Rectal smooth muscle tissue (tissue), 1 donor: ENCODE measurements at regions not wholly inside any gene's neighbourhood (a gene's known extent, or its start where the extent isn't known, plus 50 kb on each side); places are given as distances from the start of the nearest gene placed in this dataset.

Experiments used
- H3K27ac ChIP-seq: one replicate; pipeline ENCODE4 v1.7.0; 2013; ENCODE audit warnings: low read depth, low read length, inconsistent platforms
- H3K27me3 ChIP-seq: one replicate; pipeline ENCODE4 v1.7.0; 2013; ENCODE audit warnings: low read length; ENCODE audit not compliant: control insufficient read depth, insufficient read depth
- H3K36me3 ChIP-seq: one replicate; pipeline ENCODE4 v1.7.0; 2013; ENCODE audit warnings: low read length; ENCODE audit not compliant: control insufficient read depth, insufficient read depth
- H3K4me1 ChIP-seq: one replicate; pipeline ENCODE4 v1.7.0; 2013; ENCODE audit warnings: low read length; ENCODE audit not compliant: control insufficient read depth, insufficient read depth
- H3K4me3 ChIP-seq: one replicate; pipeline ENCODE4 v1.7.0; 2013; ENCODE audit warnings: low read length
- H3K9ac ChIP-seq: one replicate; pipeline ENCODE4 v1.7.0; 2013; ENCODE audit warnings: low read length

- Histone ChIP-seq H3K4me3 (no peak overlapping the region), H3K36me3 (no peaks in the 10 kb centered on the region), H3K4me1 (no peaks in the 10 kb centered on the region), H3K27ac (no peak overlapping the region), H3K27me3 (no peaks in the 10 kb centered on the region), H3K9ac (no peak overlapping the region)
Measured at GRCh38 chr5:61246768-61247307, 84.6 kb upstream of the SMIM15 start.

GRCh38 chr5:61251874-61252642 is 80.0 kb upstream of the ZSWIM6 start:
- H3K27me3 ChIP-seq = no peaks in the 10 kb centered on the region
- no peak overlapping the region for H3K4me3 ChIP-seq
- H3K36me3 ChIP-seq = no peaks in the 10 kb centered on the region
- H3K27ac ChIP-seq = no peak overlapping the region
- no peak overlapping the region for H3K9ac ChIP-seq
- no peaks in the 10 kb centered on the region for H3K4me1 ChIP-seq

GRCh38 chr5:61252643-61252925 is 79.5 kb upstream of the ZSWIM6 start:
- Histone ChIP-seq H3K4me3 (no peak overlapping the region), H3K27me3 (no peaks in the 10 kb centered on the region), H3K9ac (no peak overlapping the region), H3K27ac (peak overlapping the region; percentile 44), H3K36me3 (no peaks in the 10 kb centered on the region), H3K4me1 (no peaks in the 10 kb centered on the region)

- Histone ChIP-seq H3K36me3 (no peaks in the 10 kb centered on the region), H3K27me3 (no peaks in the 10 kb centered on the region), H3K9ac (no peak overlapping the region), H3K4me1 (no peaks in the 10 kb centered on the region), H3K4me3 (no peak overlapping the region), H3K27ac (no peak overlapping the region)
Measured at GRCh38 chr5:61253547-61253946, 78.5 kb upstream of the ZSWIM6 start.

GRCh38 chr5:61254969-61255555 is 77.0 kb upstream of the ZSWIM6 start:
- no peak overlapping the region for H3K27ac ChIP-seq
- H3K9ac ChIP-seq = no peak overlapping the region
- no peaks in the 10 kb centered on the region for H3K36me3 ChIP-seq
- H3K4me1 ChIP-seq = no peaks in the 10 kb centered on the region
- H3K4me3 ChIP-seq = no peak overlapping the region
- no peaks in the 10 kb centered on the region for H3K27me3 ChIP-seq

GRCh38 chr5:61256474-61256873 is 75.6 kb upstream of the ZSWIM6 start:
- no peaks in the 10 kb centered on the region for H3K27me3 ChIP-seq
- H3K4me1 ChIP-seq = no peaks in the 10 kb centered on the region
- no peaks in the 10 kb centered on the region for H3K36me3 ChIP-seq
- no peak overlapping the region for H3K27ac ChIP-seq
- no peak overlapping the region for H3K4me3 ChIP-seq
- H3K9ac ChIP-seq = no peak overlapping the region

GRCh38 chr5:61257421-61257820 is 74.6 kb upstream of the ZSWIM6 start:
- no peaks in the 10 kb centered on the region for H3K36me3 ChIP-seq
- no peak overlapping the region for H3K27ac ChIP-seq
- no peaks in the 10 kb centered on the region for H3K27me3 ChIP-seq
- no peak overlapping the region for H3K9ac ChIP-seq
- H3K4me1 ChIP-seq = no peaks in the 10 kb centered on the region
- H3K4me3 ChIP-seq = no peak overlapping the region

GRCh38 chr5:61261136-61261535 is 70.9 kb upstream of the ZSWIM6 start:
- Histone ChIP-seq H3K4me1 (no peaks in the 10 kb centered on the region), H3K27me3 (no peaks in the 10 kb centered on the region), H3K4me3 (no peak overlapping the region), H3K27ac (no peak overlapping the region), H3K36me3 (no peaks in the 10 kb centered on the region), H3K9ac (no peak overlapping the region)

GRCh38 chr5:61262080-61262479 is 70.0 kb upstream of the ZSWIM6 start:
- Histone ChIP-seq H3K9ac (no peak overlapping the region), H3K4me3 (no peak overlapping the region), H3K4me1 (no peaks in the 10 kb centered on the region), H3K27me3 (no peaks in the 10 kb centered on the region), H3K27ac (no peak overlapping the region), H3K36me3 (no peaks in the 10 kb centered on the region)

GRCh38 chr5:61263072-61263471 is 69.0 kb upstream of the ZSWIM6 start:
- H3K4me3 ChIP-seq = no peak overlapping the region
- no peaks in the 10 kb centered on the region for H3K27me3 ChIP-seq
- no peaks in the 10 kb centered on the region for H3K4me1 ChIP-seq
- H3K27ac ChIP-seq = no peak overlapping the region
- no peak overlapping the region for H3K9ac ChIP-seq
- no peaks in the 10 kb centered on the region for H3K36me3 ChIP-seq

- H3K27me3 ChIP-seq = no peaks in the 10 kb centered on the region
- no peak overlapping the region for H3K27ac ChIP-seq
- H3K9ac ChIP-seq = no peak overlapping the region
- no peaks in the 10 kb centered on the region for H3K4me1 ChIP-seq
- H3K36me3 ChIP-seq = no peaks in the 10 kb centered on the region
- no peak overlapping the region for H3K4me3 ChIP-seq
Measured at GRCh38 chr5:61263561-61264272, 68.3 kb upstream of the ZSWIM6 start.

GRCh38 chr5:61264273-61264661 is 67.8 kb upstream of the ZSWIM6 start:
- H3K36me3 ChIP-seq = no peaks in the 10 kb centered on the region
- no peak overlapping the region for H3K9ac ChIP-seq
- H3K4me1 ChIP-seq = no peaks in the 10 kb centered on the region
- H3K27ac ChIP-seq = no peak overlapping the region
- H3K4me3 ChIP-seq = no peak overlapping the region
- no peaks in the 10 kb centered on the region for H3K27me3 ChIP-seq
